Endothelial cell of umbilical vein (primary cell): ENCODE measurements at regions not wholly inside any gene's neighbourhood (a gene's known extent, or its start where the extent isn't known, plus 50 kb on each side); places are given as distances from the start of the nearest gene placed in this dataset.

Experiments used
- BruUV-seq: library from RNA; stranded (reverse); fragments of 400-500 nt; replicated peaks from 2 replicates; lab custom pipeline; 2021; lab: Mats Ljungman, UMichigan
- CTCF ChIA-PET: fragments of 300-600, 350-600 bp; sonication (Branson Sonifier 250); formaldehyde crosslinking; loops from one replicate; lab custom pipeline; 2021; ENCODE audit warnings: antibody characterized with exemption, inconsistent platforms; lab: Charles Lee
- POLR2A ChIA-PET: fragments of 300-600, 350-600 bp; sonication (Branson Sonifier 250); formaldehyde crosslinking; loops from one replicate; lab custom pipeline; 2021; ENCODE audit warnings: antibody characterized with exemption, inconsistent platforms; lab: Charles Lee
- DNase-seq: peaks from one replicate; pipeline ENCODE4 v3.0.0-alpha.2; 2011; ENCODE audit warnings: low read depth, low spot score
- FAIRE-seq: peaks from 2 replicates; lab custom pipeline; 2011; peaks lifted over from hg19 to GRCh38; lab: Jason Lieb, UNC
- H2AFZ ChIP-seq: 2 replicates; pipeline ENCODE4 v1.6.0; 2012; ENCODE audit warnings: low read depth, low read length, control low read depth, inconsistent platforms
- H3K27ac ChIP-seq: 2 replicates; pipeline ENCODE4 v1.5.1; 2011; ENCODE audit warnings: low read depth, mild to moderate bottlenecking, control low read depth, low read length, moderate library complexity; ENCODE audit not compliant: insufficient read depth
- H3K27me3 ChIP-seq, 2 experiments: 2 replicates each; pipeline versions ENCODE4 v1.6.0 to v1.6.1; 2011; ENCODE audit warnings: low read length in 2 of 2, mixed read lengths in 1 of 2; ENCODE audit not compliant: control insufficient read depth in 2 of 2, insufficient read depth in 2 of 2
- H3K36me3 ChIP-seq, 2 experiments: 2 replicates in 1 of 2; 3 replicates in 1 of 2; pipeline ENCODE4 v1.5.1; 2011; ENCODE audit warnings: low read length in 2 of 2, mild to moderate bottlenecking in 1 of 2, moderate library complexity in 1 of 2; ENCODE audit not compliant: control insufficient read depth in 2 of 2, insufficient read depth in 2 of 2; ENCODE audit errors: extremely low read depth in 1 of 2
- H3K4me1 ChIP-seq: 3 replicates; pipeline ENCODE4 v1.5.1; 2011; ENCODE audit warnings: mild to moderate bottlenecking, low read length; ENCODE audit not compliant: control insufficient read depth, insufficient read depth; ENCODE audit errors: extremely low read depth
- H3K4me2 ChIP-seq: 2 replicates; pipeline ENCODE4 v1.6.1; 2011; ENCODE audit warnings: low read length, control low read depth, mixed read lengths; ENCODE audit not compliant: insufficient read depth
- H3K4me3 ChIP-seq, 3 experiments: fragments of 200-600 bp in 1 of 3; sonication (generic), shearing (Covaris generic) in 1 of 3; replicated peaks in 1 of 3; 2 replicates each; pipeline ENCODE4 v1.5.1; 2011 to 2016; ENCODE audit warnings: control low read depth in 3 of 3, low read length in 3 of 3, mild to moderate bottlenecking in 2 of 3, inconsistent platforms in 1 of 3, low read depth in 1 of 3, moderate library complexity in 1 of 3; ENCODE audit not compliant: insufficient read depth in 1 of 3
- H3K79me2 ChIP-seq: 2 replicates; pipeline ENCODE4 v1.6.0; 2012; ENCODE audit warnings: low read length, inconsistent platforms; ENCODE audit not compliant: control insufficient read depth, insufficient read depth
- H3K9ac ChIP-seq: replicated peaks from 2 replicates; pipeline ENCODE3; 2011; ENCODE audit warnings: low read length, control low read depth; ENCODE audit not compliant: insufficient read depth; ENCODE audit errors: extremely low read depth
- H3K9me1 ChIP-seq: replicated peaks from 3 replicates; pipeline ENCODE4 v1.6.0; 2011; ENCODE audit warnings: mild to moderate bottlenecking, low read length; ENCODE audit not compliant: control insufficient read depth, insufficient read depth; ENCODE audit errors: extremely low read depth
- H3K9me3 ChIP-seq: replicated peaks from 2 replicates; pipeline ENCODE4 v1.5.1; 2012; ENCODE audit warnings: low read length, inconsistent platforms; ENCODE audit not compliant: control insufficient read depth, insufficient read depth
- H4K20me1 ChIP-seq: replicated peaks from 2 replicates; pipeline ENCODE3; 2011; ENCODE audit warnings: mild to moderate bottlenecking, low read length; ENCODE audit not compliant: control insufficient read depth, insufficient read depth; ENCODE audit errors: extremely low read depth
- EZH2 ChIP-seq: IDR thresholded peaks from 2 replicates; pipeline ENCODE4 v1.6.1; 2012; ENCODE audit warnings: borderline replicate concordance, low read depth, mild to moderate bottlenecking, moderate library complexity, low read length, inconsistent platforms; ENCODE audit not compliant: severe bottlenecking
- FOS ChIP-seq: IDR thresholded peaks from 2 replicates; pipeline ENCODE4 v1.6.1; 2011; ENCODE audit warnings: mild to moderate bottlenecking, low read length, moderate library complexity, borderline replicate concordance; ENCODE audit not compliant: insufficient read depth
- GATA2 ChIP-seq: IDR thresholded peaks from 2 replicates; pipeline ENCODE4 v1.7.0; 2011; ENCODE audit warnings: low read depth, mild to moderate bottlenecking, moderate library complexity, mixed read lengths, low read length; ENCODE audit not compliant: insufficient read length, insufficient read depth
- JUN ChIP-seq: IDR thresholded peaks from 2 replicates; pipeline ENCODE4 v1.6.1; 2011; ENCODE audit warnings: borderline replicate concordance, low read depth; ENCODE audit not compliant: insufficient read length, insufficient read depth
- MYC ChIP-seq: IDR thresholded peaks from one replicate; pipeline ENCODE4 v1.6.1; 2011; ENCODE audit warnings: mild to moderate bottlenecking, low read depth, low read length
- POLR2A ChIP-seq: IDR thresholded peaks from 2 replicates; pipeline ENCODE4 v1.6.1; 2012; ENCODE audit warnings: low read depth, mild to moderate bottlenecking, control low read depth, low read length
- POLR2AphosphoS5 ChIP-seq: IDR thresholded peaks from 2 replicates; pipeline ENCODE4 v1.6.1; 2012; ENCODE audit warnings: low read depth, mild to moderate bottlenecking, control low read depth, low read length, moderate library complexity; ENCODE audit not compliant: insufficient read depth
- dilution Hi-C: fragments of 300-500 bp; cut with MboI; formaldehyde crosslinking; loops from one replicate; pipeline ENCODE4 v1.15.0; 2019; ENCODE audit warnings: low sequenced_read_pairs; ENCODE audit not compliant: extremely low pct_ligation_motif_present
- intact Hi-C: fragments of 100-400 bp; cut with micrococcal nuclease; formaldehyde crosslinking; loops from one replicate; pipeline ENCODE4 v1.10.0; 2022
- TF ChIP-seq, protein P1 (sequence below), 2 donors: IDR thresholded peaks; 1 replicate in 1 of 2; 2 replicates in 1 of 2; pipeline ENCODE4 v1.5.1; 2011; ENCODE audit warnings: low read length in 2 of 2, mild to moderate bottlenecking in 2 of 2, moderate library complexity in 2 of 2, control low read depth in 1 of 2, inconsistent platforms in 1 of 2, low read depth in 1 of 2; ENCODE audit not compliant: insufficient read depth in 1 of 2; ENCODE audit errors: extremely low read depth in 1 of 2
- TF ChIP-seq, protein P2 (sequence below): IDR thresholded peaks from 2 replicates; pipeline ENCODE4 v1.6.1; 2011; ENCODE audit not compliant: insufficient read depth, insufficient read length

GRCh38 chr12:98424726-98425401 is 90.5 kb upstream of the TMPO start:
- peak overlapping the region; percentile 39 for H3K9ac ChIP-seq
- no peaks in the 10 kb centered on the region for H3K36me3 ChIP-seq
- POLR2A ChIA-PET, result no interaction called here
- peak overlapping the region; percentile 77 for H3K4me2 ChIP-seq
- TF ChIP-seq MYC, result no peak
- peak; percentile 37 for TF ChIP-seq POLR2AphosphoS5
- no peak for TF ChIP-seq POLR2A
- TF ChIP-seq, protein P1, sequence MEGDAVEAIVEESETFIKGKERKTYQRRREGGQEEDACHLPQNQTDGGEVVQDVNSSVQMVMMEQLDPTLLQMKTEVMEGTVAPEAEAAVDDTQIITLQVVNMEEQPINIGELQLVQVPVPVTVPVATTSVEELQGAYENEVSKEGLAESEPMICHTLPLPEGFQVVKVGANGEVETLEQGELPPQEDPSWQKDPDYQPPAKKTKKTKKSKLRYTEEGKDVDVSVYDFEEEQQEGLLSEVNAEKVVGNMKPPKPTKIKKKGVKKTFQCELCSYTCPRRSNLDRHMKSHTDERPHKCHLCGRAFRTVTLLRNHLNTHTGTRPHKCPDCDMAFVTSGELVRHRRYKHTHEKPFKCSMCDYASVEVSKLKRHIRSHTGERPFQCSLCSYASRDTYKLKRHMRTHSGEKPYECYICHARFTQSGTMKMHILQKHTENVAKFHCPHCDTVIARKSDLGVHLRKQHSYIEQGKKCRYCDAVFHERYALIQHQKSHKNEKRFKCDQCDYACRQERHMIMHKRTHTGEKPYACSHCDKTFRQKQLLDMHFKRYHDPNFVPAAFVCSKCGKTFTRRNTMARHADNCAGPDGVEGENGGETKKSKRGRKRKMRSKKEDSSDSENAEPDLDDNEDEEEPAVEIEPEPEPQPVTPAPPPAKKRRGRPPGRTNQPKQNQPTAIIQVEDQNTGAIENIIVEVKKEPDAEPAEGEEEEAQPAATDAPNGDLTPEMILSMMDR (IDR thresholded peaks at IDR 0.05; ENCODE audit: extremely low read depth in 1 of 2, insufficient read depth in 1 of 2, low read depth in 1 of 2, low read length in 2 of 2), result peak; percentile 65 to 68
- no peaks in the 10 kb centered on the region for H3K27me3 ChIP-seq
- no peaks in the 10 kb centered on the region for H4K20me1 ChIP-seq
- dilution Hi-C loops, result no loop called here
- H3K79me2 ChIP-seq, result no peaks in the 10 kb centered on the region
- H3K9me3 ChIP-seq, result no peaks in the 10 kb centered on the region
- CTCF ChIA-PET, result interaction anchor here (0.6 to 5.8 kb wide), 42 partner anchors 8 to 574 kb away, joined by 3 to 50 read pairs (median 4); partner anchors contain the start of genes SLC25A3 and TMPO
- H2AFZ ChIP-seq, result no peak overlapping the region
- intact Hi-C loops, result loop anchor here (1.0 kb wide), 8 partner anchors 15 to 229 kb away; partner anchors contain the start of gene SLC25A3
- FAIRE-seq (peak; percentile 87), DNase-seq (peak; percentile 94)
- peak overlapping the region in 1 of 3 experiments; percentile 14 for H3K4me3 ChIP-seq
- H3K9me1 ChIP-seq, result no peaks in the 10 kb centered on the region
- peaks cover 15% of the 10 kb centered on the region for H3K4me1 ChIP-seq
- peak overlapping the region; percentile 54 for H3K27ac ChIP-seq
- BruUV-seq, result no TSS peak

GRCh38 chr12:98425859-98426258 is 89.5 kb upstream of the TMPO start:
- no peak for DNase-seq
- H3K36me3 ChIP-seq, result no peaks in the 10 kb centered on the region
- TF ChIP-seq, protein P1 (IDR thresholded peaks at IDR 0.05; ENCODE audit: extremely low read depth in 1 of 2, insufficient read depth in 1 of 2, low read depth in 1 of 2, low read length in 2 of 2), result no peak
- TF ChIP-seq, protein P2, sequence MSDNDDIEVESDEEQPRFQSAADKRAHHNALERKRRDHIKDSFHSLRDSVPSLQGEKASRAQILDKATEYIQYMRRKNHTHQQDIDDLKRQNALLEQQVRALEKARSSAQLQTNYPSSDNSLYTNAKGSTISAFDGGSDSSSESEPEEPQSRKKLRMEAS, result no peak
- TF ChIP-seq MYC, result no peak
- no peak for TF ChIP-seq FOS
- TF ChIP-seq POLR2A, result no peak
- TF ChIP-seq EZH2, result no peak
- TF ChIP-seq POLR2AphosphoS5, result no peak
- no peak for TF ChIP-seq JUN
- no peak for TF ChIP-seq GATA2
- no peaks in the 10 kb centered on the region for H3K9me3 ChIP-seq
- intact Hi-C loops, result loop anchor here (1.0 kb wide), 4 partner anchors 14 to 228 kb away; partner anchors contain the start of gene SLC25A3
- H3K27ac ChIP-seq, result no peak overlapping the region
- no peak overlapping the region for H3K4me3 ChIP-seq
- CTCF ChIA-PET, result interaction anchor here (0.8 to 5.8 kb wide), 9 partner anchors 9 to 112 kb away, joined by 3 to 50 read pairs (median 4); no protein-coding TSS in a partner anchor
- H3K9me1 ChIP-seq, result no peaks in the 10 kb centered on the region
- FAIRE-seq, result no peak
- dilution Hi-C loops, result no loop called here
- H3K4me2 ChIP-seq, result no peak overlapping the region
- BruUV-seq, result no TSS peak
- H3K9ac ChIP-seq, result no peak overlapping the region
- POLR2A ChIA-PET, result no interaction called here
- H4K20me1 ChIP-seq, result no peaks in the 10 kb centered on the region
- no peak overlapping the region for H2AFZ ChIP-seq
- H3K79me2 ChIP-seq, result no peaks in the 10 kb centered on the region
- no peaks in the 10 kb centered on the region for H3K27me3 ChIP-seq
- peaks cover 15% of the 10 kb centered on the region for H3K4me1 ChIP-seq
